Adrenal gland (tissue), 9 donors: ENCODE measurements at regions not wholly inside any gene's neighbourhood (a gene's known extent, or its start where the extent isn't known, plus 50 kb on each side); places are given as distances from the start of the nearest gene placed in this dataset.

ENCODE experiments used
- DNase-seq, 7 donors: peaks; one replicate each; pipeline ENCODE4 v3.0.0-alpha.2; 2019 to 2020
- H3K27ac ChIP-seq, 5 donors: fragments of 200-600 bp; sonication (generic) in 4 of 5; 1 replicate in 3 of 5; 2 replicates in 2 of 5; pipeline versions ENCODE4 v1.5.1 to v1.8.0; 2016 to 2020; ENCODE audit warnings: mild to moderate bottlenecking in 1 of 5
- H3K27me3 ChIP-seq: fragments of 200-600 bp; 2 replicates; pipeline ENCODE4 v1.8.0; 2021
- H3K36me3 ChIP-seq, 2 donors: fragments of 200-600 bp; replicated peaks in 1 of 2; 1 replicate in 1 of 2; 2 replicates in 1 of 2; pipeline versions ENCODE4 v1.5.1 to v1.8.0; 2018 to 2022
- H3K4me1 ChIP-seq, 2 donors: fragments of 200-600 bp; replicated peaks in 1 of 2; 1 replicate in 1 of 2; 2 replicates in 1 of 2; pipeline versions ENCODE4 v1.5.1 to v1.8.0; 2018 to 2021
- H3K4me3 ChIP-seq, 4 donors: fragments of 200-600 bp; sonication (generic) in 3 of 4; one replicate each; pipeline ENCODE4 v1.5.1; 2016 to 2018
- H3K9me3 ChIP-seq, 3 donors: fragments of 200-600 bp; sonication (generic) in 1 of 3; replicated peaks in 1 of 3; 1 replicate in 2 of 3; 2 replicates in 1 of 3; pipeline versions ENCODE4 v1.5.1 to v1.8.0; 2016 to 2021
- CTCF ChIP-seq, 6 experiments: fragments of 450-650 bp in 4 of 6; fragments of 200-600 bp in 2 of 6; sonication (generic) in 1 of 6; IDR thresholded peaks; 1 replicate in 5 of 6; 2 replicates in 1 of 6; pipeline versions ENCODE4 v1.5.1 to v1.8.0; 2016 to 2021; ENCODE audit warnings: antibody characterized with exemption in 6 of 6, mild to moderate bottlenecking in 2 of 6, moderate library complexity in 1 of 6
- POLR2A ChIP-seq, 2 donors: fragments of 450-650 bp; IDR thresholded peaks; one replicate each; pipeline ENCODE4 v1.6.1; 2017; ENCODE audit warnings: antibody characterized with exemption in 2 of 2, mild to moderate bottlenecking in 2 of 2, moderate library complexity in 1 of 2
- WGBS, 4 donors: extraction: QIAGEN DNeasy Blood & Tissue Kit in 2 of 4; methylation state at CpG; one replicate each; pipeline versions ENCODE4 v1.1.5 to v1.1.7; 2013 to 2017; 5-methylcytosine and 5-hydroxymethylcytosine counted together
- intact Hi-C, 2 donors: fragments of 100-400 bp; cut with DNase I; formaldehyde crosslinking; loops; one replicate each; pipeline versions ENCODE4 v1.14.1 to v1.15.0; 2022 to 2023
- donor health status: healthy with polysubstance abuse.
- donor health status: Bipolar disorder and iron deficiency.
- donor health status: DM: yes; HTN: yes; CAD: no.
- donor health status: DM: no; HTN: no; CAD: no.
- donor health status: DM: no; HTN: no; CAD: no.

DNA sequence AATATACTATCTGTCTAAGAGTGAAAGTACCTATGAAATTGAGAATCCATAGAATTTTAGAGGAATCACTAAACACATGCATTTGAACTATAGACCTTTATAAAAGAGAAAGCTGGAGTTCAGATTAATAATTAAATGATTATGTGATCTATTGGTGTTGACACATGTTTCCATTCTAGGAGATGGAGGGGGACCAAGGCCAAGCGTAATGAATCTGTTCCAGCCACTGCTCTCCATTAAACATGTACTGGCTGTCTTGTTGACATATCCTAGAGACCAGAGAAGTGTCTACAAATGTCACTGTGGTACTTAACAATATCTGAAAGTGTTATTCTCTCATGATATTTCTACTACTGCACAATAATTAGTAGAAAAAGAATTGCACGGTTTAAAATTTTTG, 432.4 kb downstream of the BMP2 start:
- H3K36me3 ChIP-seq, result no peaks in the 10 kb centered on the region
- H3K27me3 ChIP-seq, result no peaks in the 10 kb centered on the region
- H3K4me1 ChIP-seq, result no peaks in the 10 kb centered on the region
- DNase-seq, result no peak
- intact Hi-C loops, result no loop called here
- H3K27ac ChIP-seq, result no peak overlapping the region
- 80 to 92% (median 83%) methylated on average over 2 of the region's 2 CpGs for WGBS, 4 donors
- H3K9me3 ChIP-seq, result no peaks in the 10 kb centered on the region
- H3K4me3 ChIP-seq, result no peak overlapping the region
- TF ChIP-seq CTCF (IDR thresholded peaks at IDR 0.05), result no peak
- no peak for TF ChIP-seq POLR2A (IDR thresholded peaks at IDR 0.05)

GRCh38 chr20:7207186-7207798, 439.8 kb downstream of the BMP2 start:
- H3K9me3 ChIP-seq, result no peaks in the 10 kb centered on the region
- TF ChIP-seq POLR2A (IDR thresholded peaks at IDR 0.05) (no peak), CTCF (IDR thresholded peaks at IDR 0.05) (no peak)
- 52 to 68% (median 60%) methylated on average over 6 of the region's 6 CpGs for WGBS, 4 donors
- no peaks in the 10 kb centered on the region for H3K4me1 ChIP-seq
- no peaks in the 10 kb centered on the region for H3K27me3 ChIP-seq
- H3K4me3 ChIP-seq, result no peak overlapping the region
- H3K36me3 ChIP-seq, result no peaks in the 10 kb centered on the region
- intact Hi-C loops, result no loop called here
- no peak overlapping the region for H3K27ac ChIP-seq
- no peak for DNase-seq

- Histone ChIP-seq H3K4me3 (no peak overlapping the region), H3K4me1 (no peaks in the 10 kb centered on the region), H3K27me3 (no peaks in the 10 kb centered on the region), H3K36me3 (no peaks in the 10 kb centered on the region), H3K27ac (no peak overlapping the region), H3K9me3 (no peaks in the 10 kb centered on the region)
- no peak for DNase-seq
- 75 to 88% (median 81%) methylated on average over 4 of the region's 4 CpGs for WGBS, 4 donors
- TF ChIP-seq POLR2A (IDR thresholded peaks at IDR 0.05) (no peak), CTCF (IDR thresholded peaks at IDR 0.05) (no peak)
- intact Hi-C loops, result no loop called here
Observed at GRCh38 chr20:7210910-7211309, 443.4 kb downstream of the BMP2 start.

DNA sequence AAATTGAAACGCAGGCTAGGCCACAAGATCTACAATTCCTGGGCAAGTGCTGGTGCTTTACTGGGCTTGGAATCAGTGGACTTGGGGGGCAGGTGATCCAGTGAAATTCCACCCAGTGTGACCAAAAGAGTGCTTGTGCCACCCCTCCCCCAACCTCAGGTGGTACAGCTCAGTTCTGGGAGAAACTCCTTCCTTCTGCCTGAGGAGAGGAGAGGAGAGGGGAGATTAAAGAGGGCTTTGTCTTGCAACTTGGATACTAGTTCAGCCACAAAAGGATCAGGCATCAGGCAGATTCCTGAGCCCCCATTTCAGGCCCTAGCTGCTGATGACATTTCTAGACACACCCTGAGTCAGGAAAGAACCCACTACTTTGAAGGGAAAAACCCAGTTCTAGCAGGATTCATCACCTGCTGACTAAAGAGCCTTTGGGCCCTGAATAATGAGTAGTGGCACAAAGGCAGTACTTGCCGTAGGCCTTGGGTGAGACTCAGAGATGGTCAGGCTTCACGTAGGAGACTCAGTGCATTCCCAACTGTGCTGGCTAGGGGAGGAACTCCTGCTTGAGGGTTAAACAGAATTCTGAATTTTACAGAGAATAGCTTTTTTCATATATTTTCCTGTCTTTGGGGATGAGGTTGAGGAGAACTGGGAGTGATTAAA, 446.7 kb downstream of the BMP2 start:
- DNase-seq, result no peak
- 74 to 87% (median 81%) methylated on average over 3 of the region's 3 CpGs for WGBS, 4 donors
- intact Hi-C loops, result no loop called here
- H3K27me3 ChIP-seq, result no peaks in the 10 kb centered on the region
- H3K36me3 ChIP-seq, result no peaks in the 10 kb centered on the region
- H3K9me3 ChIP-seq, result no peaks in the 10 kb centered on the region
- TF ChIP-seq CTCF (IDR thresholded peaks at IDR 0.05) (no peak), POLR2A (IDR thresholded peaks at IDR 0.05) (no peak)
- no peak overlapping the region for H3K4me3 ChIP-seq
- no peak overlapping the region for H3K27ac ChIP-seq
- no peaks in the 10 kb centered on the region for H3K4me1 ChIP-seq
